H1 (cell line): ENCODE measurements at regions not wholly inside any gene's neighbourhood (a gene's known extent, or its start where the extent isn't known, plus 50 kb on each side); places are given as distances from the start of the nearest gene placed in this dataset.

Experiments
- CTCF ChIA-PET: fragments of 300-600 bp; sonication (Branson Sonifier 250); formaldehyde crosslinking; loops from one replicate; lab custom pipeline; 2021; ENCODE audit not compliant: partially characterized antibody; lab: Charles Lee
- POLR2A ChIA-PET: fragments of 300-600 bp; sonication (Branson Sonifier 250); formaldehyde crosslinking; loops from one replicate; lab custom pipeline; 2021; ENCODE audit warnings: inconsistent platforms; ENCODE audit not compliant: partially characterized antibody; lab: Charles Lee
- DNase-seq, 2 experiments: peaks; one replicate each; pipeline versions ENCODE4 v3.0.0 to v3.0.0-alpha.2; 2010 to 2022; ENCODE audit warnings: low spot score in 2 of 2, low read depth in 1 of 2, mixed read lengths in 1 of 2
- FAIRE-seq: peaks from 2 replicates; lab custom pipeline; 2011; peaks lifted over from hg19 to GRCh38; lab: Jason Lieb, UNC
- H2AFZ ChIP-seq: 2 replicates; pipeline ENCODE4 v1.8.1; 2012; ENCODE audit warnings: low read length, inconsistent platforms
- H2AK5ac ChIP-seq: 2 replicates; pipeline ENCODE4 v1.6.1; 2013; ENCODE audit warnings: low read depth, low read length
- H2BK120ac ChIP-seq: replicated peaks from 2 replicates; pipeline ENCODE3; 2013; ENCODE audit warnings: low read depth, low read length, inconsistent platforms
- H2BK12ac ChIP-seq: 2 replicates; pipeline ENCODE4 v1.6.1; 2013; ENCODE audit warnings: low read depth, low read length
- H2BK15ac ChIP-seq: 2 replicates; pipeline ENCODE4 v1.6.1; 2013; ENCODE audit warnings: low read length
- H2BK20ac ChIP-seq: 2 replicates; pipeline ENCODE4 v1.6.1; 2013; ENCODE audit warnings: low read length
- H2BK5ac ChIP-seq: 2 replicates; pipeline ENCODE4 v1.6.1; 2013; ENCODE audit warnings: low read depth, low read length
- H3K14ac ChIP-seq: 2 replicates; pipeline ENCODE4 v1.6.1; 2013; ENCODE audit warnings: inconsistent platforms; ENCODE audit not compliant: insufficient read length
- H3K18ac ChIP-seq: 2 replicates; pipeline ENCODE4 v1.6.1; 2013; ENCODE audit warnings: low read length; ENCODE audit errors: extremely low read depth
- H3K23ac ChIP-seq: 2 replicates; pipeline ENCODE4 v1.6.1; 2013; ENCODE audit warnings: inconsistent platforms; ENCODE audit not compliant: insufficient read length
- H3K23me2 ChIP-seq: 2 replicates; pipeline ENCODE4 v1.6.1; 2013; ENCODE audit warnings: low read depth, low read length
- H3K27ac ChIP-seq: 2 replicates; pipeline ENCODE4 v1.6.1; 2011; ENCODE audit warnings: low read depth, low read length, inconsistent platforms
- H3K27me3 ChIP-seq, 4 experiments: replicated peaks in 1 of 4; 1 replicate in 1 of 4; 2 replicates in 3 of 4; pipeline versions ENCODE4 v1.6.1 to v1.8.1; 2011 to 2013; ENCODE audit warnings: low read length in 3 of 4, mild to moderate bottlenecking in 3 of 4, inconsistent platforms in 2 of 4, mixed read lengths in 2 of 4, moderate library complexity in 1 of 4; ENCODE audit not compliant: control insufficient read depth in 3 of 4, insufficient read depth in 3 of 4; ENCODE audit errors: extremely low read depth in 1 of 4
- H3K36me3 ChIP-seq, 4 experiments: 2 replicates each; pipeline versions ENCODE4 v1.6.1 to v1.8.1; 2011 to 2013; ENCODE audit warnings: mild to moderate bottlenecking in 4 of 4, low read length in 3 of 4, moderate library complexity in 2 of 4, control low read depth in 1 of 4, inconsistent platforms in 1 of 4; ENCODE audit not compliant: insufficient read depth in 4 of 4, control insufficient read depth in 2 of 4
- H3K4ac ChIP-seq: replicated peaks from 2 replicates; pipeline ENCODE3; 2013; ENCODE audit warnings: low read length, low read depth, mixed read lengths, inconsistent platforms; ENCODE audit not compliant: insufficient read length
- H3K4me1 ChIP-seq, 4 experiments: replicated peaks in 1 of 4; 1 replicate in 1 of 4; 2 replicates in 3 of 4; pipeline versions ENCODE4 v1.6.1 to v1.8.1; 2011 to 2013; ENCODE audit warnings: low read length in 3 of 4, inconsistent platforms in 2 of 4, mixed read lengths in 1 of 4; ENCODE audit not compliant: insufficient read depth in 4 of 4, control insufficient read depth in 3 of 4
- H3K4me2 ChIP-seq, 2 experiments: 2 replicates each; pipeline versions ENCODE4 v1.6.1 to v1.8.1; 2011 to 2013; ENCODE audit warnings: low read depth in 2 of 2, low read length in 2 of 2, control low read depth in 1 of 2, inconsistent platforms in 1 of 2, mild to moderate bottlenecking in 1 of 2; ENCODE audit not compliant: insufficient read depth in 1 of 2
- H3K4me3 ChIP-seq, 4 experiments: fragments of 200-600, 300-600 bp in 1 of 4; sonication (generic), shearing (Covaris generic), sonication (Bioruptor Twin) in 1 of 4; 2 replicates each; pipeline versions ENCODE4 v1.5.1 to v1.8.1; 2011 to 2016; ENCODE audit warnings: low read length in 4 of 4, low read depth in 3 of 4, control low read depth in 2 of 4, inconsistent platforms in 2 of 4, mild to moderate bottlenecking in 2 of 4, mixed read lengths in 1 of 4, moderate library complexity in 1 of 4; ENCODE audit not compliant: insufficient read depth in 2 of 4; ENCODE audit errors: extremely low read depth in 1 of 4
- H3K56ac ChIP-seq: replicated peaks from 2 replicates; pipeline ENCODE3; 2013; ENCODE audit warnings: low read depth, mild to moderate bottlenecking, mixed read lengths, low read length, inconsistent platforms; ENCODE audit not compliant: insufficient read length
- H3K79me1 ChIP-seq: 2 replicates; pipeline ENCODE4 v1.6.1; 2013; ENCODE audit warnings: low read depth, low read length, control low read depth
- H3K79me2 ChIP-seq, 2 experiments: 2 replicates each; pipeline versions ENCODE4 v1.6.1 to v1.8.1; 2012 to 2013; ENCODE audit warnings: low read length in 2 of 2, mild to moderate bottlenecking in 2 of 2, inconsistent platforms in 1 of 2; ENCODE audit not compliant: insufficient read depth in 2 of 2, control insufficient read depth in 1 of 2
- H3K9ac ChIP-seq, 4 experiments: replicated peaks in 1 of 4; 1 replicate in 1 of 4; 2 replicates in 3 of 4; pipeline versions ENCODE4 v1.6.1 to v1.8.1; 2011 to 2013; ENCODE audit warnings: low read depth in 3 of 4, low read length in 3 of 4, control low read depth in 2 of 4, mild to moderate bottlenecking in 2 of 4, moderate library complexity in 2 of 4, inconsistent platforms in 1 of 4; ENCODE audit errors: extremely low read depth in 1 of 4
- H3K9me3 ChIP-seq, 2 experiments: 2 replicates each; pipeline versions ENCODE4 v1.6.1 to v1.8.1; 2012 to 2013; ENCODE audit warnings: mild to moderate bottlenecking in 2 of 2, moderate library complexity in 2 of 2, control low read depth in 1 of 2, inconsistent platforms in 1 of 2, low read depth in 1 of 2, low read length in 1 of 2, mixed read lengths in 1 of 2; ENCODE audit not compliant: insufficient read depth in 2 of 2
- H4K20me1 ChIP-seq, 2 experiments: replicated peaks in 1 of 2; 2 replicates each; pipeline versions ENCODE3 to v1.8.1; 2011 to 2013; ENCODE audit warnings: inconsistent platforms in 2 of 2, low read length in 2 of 2, mild to moderate bottlenecking in 1 of 2; ENCODE audit not compliant: insufficient read depth in 2 of 2, control insufficient read depth in 1 of 2
- H4K5ac ChIP-seq: 2 replicates; pipeline ENCODE4 v1.6.1; 2013; ENCODE audit warnings: low read length, low read depth, mixed read lengths, inconsistent platforms; ENCODE audit not compliant: insufficient read length
- H4K8ac ChIP-seq: 2 replicates; pipeline ENCODE4 v1.8.0; 2013; ENCODE audit warnings: mild to moderate bottlenecking, moderate library complexity, low read length, inconsistent platforms; ENCODE audit not compliant: insufficient read depth; ENCODE audit errors: extremely low read depth
- H4K91ac ChIP-seq: replicated peaks from 2 replicates; pipeline ENCODE3; 2013; ENCODE audit warnings: low read length, mixed read lengths, inconsistent platforms; ENCODE audit not compliant: insufficient read length
- BRCA1 ChIP-seq: IDR thresholded peaks from 2 replicates; pipeline ENCODE4 v1.6.1; 2012; ENCODE audit warnings: low read depth, low read length, improper control_type of control experiment
- CREB1 ChIP-seq: IDR thresholded peaks from 2 replicates; pipeline ENCODE4 v1.6.1; 2012; ENCODE audit warnings: inconsistent platforms
- JUN ChIP-seq: IDR thresholded peaks from 2 replicates; pipeline ENCODE4 v1.6.1; 2011; ENCODE audit warnings: low read depth, mild to moderate bottlenecking, improper control_type of control experiment, low read length
- JUND ChIP-seq: IDR thresholded peaks from 2 replicates; pipeline ENCODE4 v1.6.1; 2011; ENCODE audit warnings: mild to moderate bottlenecking, improper control_type of control experiment, low read length
- KDM5A ChIP-seq: fragments of 200-600 bp; IDR thresholded peaks from 2 replicates; pipeline ENCODE4 v1.7.1; 2012; ENCODE audit warnings: mild to moderate bottlenecking, low read length, inconsistent platforms, mixed read lengths
- MAX ChIP-seq: IDR thresholded peaks from 2 replicates; pipeline ENCODE4 v1.6.1; 2012; ENCODE audit warnings: inconsistent platforms
- NANOG ChIP-seq: IDR thresholded peaks from 2 replicates; pipeline ENCODE4 v1.6.1; 2011; ENCODE audit warnings: low read length, low read depth, mild to moderate bottlenecking, inconsistent platforms; ENCODE audit not compliant: insufficient read depth, poor library complexity, severe bottlenecking
- POLR2AphosphoS5 ChIP-seq: IDR thresholded peaks from 2 replicates; pipeline ENCODE4 v1.6.1; 2011; ENCODE audit warnings: low read depth, low read length
- ZNF274 ChIP-seq: IDR thresholded peaks from 2 replicates; pipeline ENCODE4 v1.7.0; 2012; ENCODE audit warnings: low read length, borderline replicate concordance; ENCODE audit errors: extremely low read depth
- WGBS, 2 experiments: shearing (Covaris generic) in 1 of 2; methylation state at CpG; one replicate each; pipeline versions ENCODE4 v1.1.6 to v1.1.7; 2013 to 2015; ENCODE audit warnings: low lambda C conversion rate in 2 of 2, mixed read lengths in 2 of 2, inconsistent platforms in 1 of 2, low coverage in 1 of 2, missing lambda C conversion rate in 1 of 2; ENCODE audit not compliant: insufficient replicate concordance in 2 of 2, insufficient coverage in 1 of 2, insufficient read length in 1 of 2; ENCODE audit errors: extremely low coverage in 1 of 2, missing lambda C conversion rate in 1 of 2; 5-methylcytosine and 5-hydroxymethylcytosine counted together

GRCh38 chr9:81758123-81758797 lies 68.9 kb upstream of the TLE1 start:
- Histone ChIP-seq H3K18ac (no peak overlapping the region), H3K9me3 (no peaks in the 10 kb centered on the region), H4K5ac (no peak overlapping the region), H3K27ac (no peak overlapping the region), H3K79me1 (no peaks in the 10 kb centered on the region), H2BK20ac (no peak overlapping the region), H3K4me3 (no peak overlapping the region), H2AK5ac (no peak overlapping the region), H3K56ac (no peak overlapping the region), H3K4me1 (peaks cover 0 to 5% (median 2%) of the 10 kb centered on the region in 4 experiments; a peak in 3 of 7 replicates), H3K23me2 (no peaks in the 10 kb centered on the region), H3K14ac (no peak overlapping the region), H3K4ac (no peak overlapping the region), H3K36me3 (no peaks in the 10 kb centered on the region), H2BK15ac (no peak overlapping the region), H4K20me1 (no peaks in the 10 kb centered on the region), H2BK5ac (no peak overlapping the region), H2AFZ (no peak overlapping the region), H2BK120ac (no peak overlapping the region), H3K9ac (no peak overlapping the region), H4K91ac (no peak overlapping the region), H3K23ac (no peak overlapping the region), H4K8ac (no peak overlapping the region), H3K79me2 (no peaks in the 10 kb centered on the region), H3K27me3 (no peaks in the 10 kb centered on the region), H3K4me2 (no peak overlapping the region), H2BK12ac (no peak overlapping the region)
- WGBS, 2 experiments, result 89% methylated on average over 3 of the region's 3 CpGs; no CpG with 5 or more reads in 1 of the 2 experiments
- CTCF ChIA-PET, result interaction anchor here (0.7 kb wide), 1 partner anchor 90 kb away, joined by 4 read pairs; no protein-coding TSS in a partner anchor
- FAIRE-seq, result no peak
- TF ChIP-seq ZNF274, result no peak
- TF ChIP-seq NANOG, result no peak
- no peak for TF ChIP-seq CREB1
- no peak for TF ChIP-seq MAX
- TF ChIP-seq BRCA1, result no peak
- no peak for TF ChIP-seq POLR2AphosphoS5
- no peak for TF ChIP-seq JUN
- no peak for TF ChIP-seq JUND
- TF ChIP-seq KDM5A, result no peak
- POLR2A ChIA-PET, result no interaction called here
- DNase-seq, result no peak
